Suprapubic skin (tissue), 3 donors: ENCODE measurements at regions not wholly inside any gene's neighbourhood (a gene's known extent, or its start where the extent isn't known, plus 50 kb on each side); places are given as distances from the start of the nearest gene placed in this dataset.

Experiments used
- CTCF ChIP-seq, 2 donors: fragments of 200-600 bp in 1 of 2; fragments of 450-650 bp in 1 of 2; sonication (generic) in 1 of 2; IDR thresholded peaks; one replicate each; pipeline ENCODE4 v1.5.1; 2016 to 2019; ENCODE audit warnings: antibody characterized with exemption in 2 of 2, mild to moderate bottlenecking in 1 of 2, moderate library complexity in 1 of 2
- EP300 ChIP-seq: sonication (generic); formaldehyde crosslinking; IDR thresholded peaks from one replicate; pipeline ENCODE4 v1.6.1; 2017; ENCODE audit warnings: antibody characterized with exemption
- POLR2A ChIP-seq, 2 donors: fragments of 450-650 bp; IDR thresholded peaks; one replicate each; pipeline ENCODE4 v1.6.1; 2017; ENCODE audit warnings: antibody characterized with exemption in 2 of 2, mild to moderate bottlenecking in 2 of 2, moderate library complexity in 2 of 2

GRCh38 chr13:90492872-90493271, 854.6 kb upstream of the MIR17HG start:
- TF ChIP-seq POLR2A (IDR thresholded peaks at IDR 0.05) (no peak), CTCF (IDR thresholded peaks at IDR 0.05) (no peak), EP300 (no peak)
